Duodenal mucosa (tissue), 2 donors: ENCODE measurements at regions not wholly inside any gene's neighbourhood (a gene's known extent, or its start where the extent isn't known, plus 50 kb on each side); places are given as distances from the start of the nearest gene placed in this dataset.

Experiments
- H3K27ac ChIP-seq: one replicate; pipeline ENCODE4 v1.7.0; 2013; ENCODE audit warnings: low read depth, low read length
- H3K27me3 ChIP-seq, 2 donors: one replicate each; pipeline ENCODE4 v1.7.0; 2013; ENCODE audit warnings: low read length in 2 of 2, control low read depth in 1 of 2; ENCODE audit not compliant: insufficient read depth in 2 of 2, control insufficient read depth in 1 of 2
- H3K36me3 ChIP-seq, 2 donors: one replicate each; pipeline ENCODE4 v1.7.0; 2013; ENCODE audit warnings: low read length in 2 of 2, control low read depth in 1 of 2; ENCODE audit not compliant: insufficient read depth in 2 of 2, control insufficient read depth in 1 of 2
- H3K4me1 ChIP-seq, 2 donors: one replicate each; pipeline ENCODE4 v1.7.0; 2013; ENCODE audit warnings: low read length in 2 of 2, control low read depth in 1 of 2; ENCODE audit not compliant: insufficient read depth in 2 of 2, control insufficient read depth in 1 of 2
- H3K4me3 ChIP-seq, 2 donors: one replicate each; pipeline ENCODE4 v1.7.0; 2013; ENCODE audit warnings: low read length in 2 of 2, low read depth in 1 of 2
- H3K9ac ChIP-seq, 2 donors: one replicate each; pipeline ENCODE4 v1.7.0; 2013; ENCODE audit warnings: low read length in 2 of 2, low read depth in 1 of 2
- H3K9me3 ChIP-seq, 2 donors: one replicate each; pipeline ENCODE4 v1.7.0; 2013; ENCODE audit warnings: low read length in 2 of 2, control low read depth in 1 of 2; ENCODE audit not compliant: control insufficient read depth in 1 of 2

DNA sequence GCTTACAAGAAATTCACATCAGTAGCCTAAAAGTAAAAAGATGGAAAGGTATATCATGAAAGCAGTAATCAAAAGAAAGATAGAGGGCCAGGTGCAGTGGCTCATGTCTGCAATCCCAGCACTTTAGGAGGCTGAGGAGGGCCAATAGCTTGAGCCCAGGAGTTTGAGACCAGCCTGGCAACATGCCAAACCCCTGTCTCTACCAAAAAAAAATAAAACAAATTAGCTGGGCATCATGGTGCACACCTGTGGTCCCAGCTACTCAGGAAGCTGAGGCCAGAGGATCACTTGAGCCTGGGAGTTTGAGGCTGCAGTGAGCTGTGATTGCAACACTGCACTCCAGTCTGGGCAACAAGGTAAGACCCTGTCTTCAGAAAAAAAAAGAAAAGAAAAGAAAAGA, 55.5 kb downstream of the GSPT2 start:
- no peaks in the 10 kb centered on the region for H3K9me3 ChIP-seq
- H3K9ac ChIP-seq, result no peak overlapping the region
- H3K4me3 ChIP-seq, result no peak overlapping the region
- H3K27ac ChIP-seq, result no peak overlapping the region
- H3K27me3 ChIP-seq, result no peaks in the 10 kb centered on the region
- H3K36me3 ChIP-seq, result no peaks in the 10 kb centered on the region
- no peaks in the 10 kb centered on the region for H3K4me1 ChIP-seq

DNA sequence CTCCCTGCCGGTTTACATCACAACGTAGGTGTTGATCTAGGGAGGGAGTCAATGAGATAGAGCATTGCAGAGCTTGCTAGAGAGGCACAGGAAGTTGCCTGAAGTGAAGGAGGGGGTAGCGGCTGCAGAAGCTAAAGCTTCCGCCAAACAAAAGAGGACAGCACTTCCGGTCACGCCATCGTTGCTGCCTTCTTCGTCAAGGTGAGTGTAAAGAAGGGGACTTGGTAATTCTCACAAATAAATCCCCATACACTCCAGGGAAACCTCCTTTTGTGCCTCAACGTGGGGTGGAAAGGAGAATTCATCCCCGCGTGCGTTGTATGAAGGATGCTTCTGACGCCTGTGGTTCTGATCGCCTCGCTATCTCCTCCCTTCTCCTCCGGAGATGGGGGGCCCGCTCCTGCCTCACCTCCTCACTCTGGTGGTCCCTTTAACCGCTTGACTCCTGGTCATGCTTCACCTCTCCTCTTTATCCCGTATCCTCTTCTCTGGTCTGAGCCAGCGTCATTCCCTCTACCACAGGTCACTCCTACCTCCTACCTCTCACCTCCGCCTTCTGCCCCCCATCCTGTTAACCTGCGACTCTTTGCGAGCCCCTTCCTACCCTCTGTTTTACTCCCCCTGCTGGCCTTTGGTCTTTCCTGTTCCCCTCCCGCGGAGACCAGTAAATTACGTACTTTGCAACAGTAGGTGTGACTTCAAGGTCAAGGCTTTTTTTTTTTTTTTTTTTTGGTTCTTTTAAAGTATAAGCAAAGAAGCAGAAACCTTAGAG, 59.9 kb downstream of the GSPT2 start:
- H3K27me3 ChIP-seq, result no peaks in the 10 kb centered on the region
- peak overlapping the region; percentile 78 to 85 for H3K9ac ChIP-seq
- H3K36me3 ChIP-seq, result no peaks in the 10 kb centered on the region
- no peak overlapping the region for H3K27ac ChIP-seq
- no peaks in the 10 kb centered on the region for H3K9me3 ChIP-seq
- H3K4me1 ChIP-seq, result no peaks in the 10 kb centered on the region
- peak overlapping the region; percentile 86 to 94 for H3K4me3 ChIP-seq

DNA sequence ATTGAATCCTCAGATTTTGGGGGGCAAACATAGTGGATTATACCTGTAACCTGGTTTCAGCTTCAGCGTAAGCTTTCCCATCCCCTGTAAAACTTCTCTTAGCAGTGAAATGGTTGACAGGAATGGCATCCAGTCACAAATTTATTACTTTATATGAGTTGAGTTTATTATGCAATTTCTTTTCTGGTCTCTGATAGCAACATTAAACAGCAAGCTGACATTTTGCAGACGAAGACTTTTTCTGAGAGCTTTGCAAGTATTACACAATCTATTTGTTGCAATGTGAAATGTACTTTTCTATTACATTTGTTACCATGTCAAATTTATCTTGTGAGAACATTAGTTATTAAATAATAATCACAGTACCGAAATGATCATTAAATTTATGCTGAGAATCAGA, 60.6 kb downstream of the GSPT2 start:
- Histone ChIP-seq H3K27ac (no peak overlapping the region), H3K36me3 (no peaks in the 10 kb centered on the region), H3K27me3 (no peaks in the 10 kb centered on the region), H3K9ac (no peak overlapping the region), H3K4me3 (peak overlapping the region; percentile 86 to 94), H3K4me1 (no peaks in the 10 kb centered on the region), H3K9me3 (no peaks in the 10 kb centered on the region)

DNA sequence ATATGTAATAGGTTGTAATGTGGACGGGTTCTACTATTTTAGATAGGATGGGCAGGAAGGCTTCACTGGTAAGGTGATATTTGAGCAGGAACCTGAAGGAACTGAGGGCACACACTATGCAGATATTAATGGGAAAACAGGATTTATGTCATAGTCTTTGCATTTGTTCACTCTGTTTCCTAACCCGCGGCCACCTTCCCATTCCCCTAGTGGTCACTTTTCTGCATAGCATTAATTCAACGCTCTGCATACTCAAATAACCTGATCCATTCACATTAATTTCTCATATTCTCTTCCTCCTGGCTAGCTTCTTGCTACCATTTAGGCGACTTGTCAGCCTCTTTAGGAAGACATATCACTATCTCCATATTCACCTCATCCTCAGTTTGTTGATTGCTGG, 61.5 kb downstream of the GSPT2 start:
- H3K4me1 ChIP-seq, result no peaks in the 10 kb centered on the region
- no peak overlapping the region for H3K27ac ChIP-seq
- H3K4me3 ChIP-seq, result no peak overlapping the region
- H3K27me3 ChIP-seq, result no peaks in the 10 kb centered on the region
- no peaks in the 10 kb centered on the region for H3K9me3 ChIP-seq
- H3K9ac ChIP-seq, result no peak overlapping the region
- no peaks in the 10 kb centered on the region for H3K36me3 ChIP-seq

DNA sequence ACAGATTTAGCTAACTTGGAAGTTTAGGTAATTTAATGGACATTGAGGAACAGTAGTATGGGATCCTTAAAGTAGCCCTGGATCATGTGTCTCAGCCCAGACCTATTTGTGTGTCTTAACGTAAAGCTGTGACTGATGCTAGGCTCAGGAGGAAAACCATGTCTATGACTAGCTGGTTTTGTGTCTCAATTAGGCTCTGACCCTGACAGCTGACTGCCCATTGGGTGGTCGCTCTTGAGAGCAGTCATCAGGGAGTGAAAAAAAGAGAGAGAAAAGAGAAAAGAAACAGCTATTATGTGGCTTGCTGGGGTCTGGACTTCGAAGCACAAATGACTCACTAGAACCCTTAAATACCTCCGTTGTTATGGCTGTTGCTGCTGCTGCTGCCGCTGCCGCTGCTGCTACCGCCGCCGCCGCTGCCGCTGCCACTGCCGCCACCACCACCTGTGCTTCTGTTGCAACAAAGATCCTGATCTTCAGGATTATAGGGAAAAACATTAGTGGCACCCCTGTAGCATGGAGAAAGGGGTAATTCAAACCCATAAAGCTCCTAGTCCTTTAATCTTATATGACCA, 70.7 kb downstream of the GSPT2 start:
- Histone ChIP-seq H3K27me3 (no peaks in the 10 kb centered on the region), H3K9me3 (no peaks in the 10 kb centered on the region), H3K4me3 (no peak overlapping the region), H3K36me3 (no peaks in the 10 kb centered on the region), H3K9ac (no peak overlapping the region), H3K4me1 (no peaks in the 10 kb centered on the region), H3K27ac (no peak overlapping the region)

DNA sequence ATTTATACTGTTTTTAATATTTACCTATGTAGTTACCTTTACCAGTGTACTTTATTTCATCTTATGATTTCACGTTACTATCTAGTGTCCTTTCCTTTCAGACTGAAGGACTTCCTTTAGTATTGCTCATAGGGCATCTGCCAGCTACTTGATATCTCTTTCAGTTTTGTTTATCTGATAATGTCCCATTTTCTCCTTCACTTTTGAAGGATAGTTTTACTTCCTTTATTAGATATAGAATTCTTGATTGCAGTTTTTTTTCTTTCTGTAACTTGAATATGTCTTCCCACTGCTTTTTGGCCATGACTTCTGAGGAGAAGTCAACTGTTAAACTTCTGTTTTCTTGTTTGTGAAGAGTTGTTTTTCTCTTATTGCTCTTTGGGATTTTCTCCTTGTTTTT, 69.4 kb upstream of the MAGED1 start:
- Histone ChIP-seq H3K36me3 (no peaks in the 10 kb centered on the region), H3K27me3 (no peaks in the 10 kb centered on the region), H3K9ac (no peak overlapping the region), H3K9me3 (no peaks in the 10 kb centered on the region), H3K4me1 (peaks cover 0 to 4% of the 10 kb centered on the region in 2 donors), H3K4me3 (no peak overlapping the region), H3K27ac (no peak overlapping the region)

DNA sequence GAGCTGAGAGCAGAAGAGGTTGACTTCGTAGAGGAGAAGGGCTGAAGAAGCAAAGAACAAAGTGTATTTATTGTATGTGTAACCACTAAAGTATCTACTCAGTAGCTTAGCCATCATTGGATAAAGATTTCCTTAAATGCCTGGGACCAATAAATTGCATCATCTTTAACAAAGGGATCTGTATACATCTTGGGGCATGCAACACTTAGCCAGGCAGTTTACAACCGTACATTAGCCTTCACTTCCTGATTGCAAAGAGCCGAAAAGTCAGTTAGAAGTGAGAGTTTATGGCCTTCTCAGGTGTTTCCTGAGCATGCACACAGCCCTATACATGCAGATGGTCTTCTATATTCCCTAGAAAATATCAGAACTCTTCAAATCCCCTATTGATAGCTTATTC, 68.0 kb upstream of the MAGED1 start:
- Histone ChIP-seq H3K9ac (no peak overlapping the region), H3K36me3 (no peaks in the 10 kb centered on the region), H3K9me3 (no peaks in the 10 kb centered on the region), H3K4me3 (no peak overlapping the region), H3K27me3 (no peaks in the 10 kb centered on the region), H3K27ac (no peak overlapping the region), H3K4me1 (peaks cover 0 to 4% of the 10 kb centered on the region in 2 donors)

DNA sequence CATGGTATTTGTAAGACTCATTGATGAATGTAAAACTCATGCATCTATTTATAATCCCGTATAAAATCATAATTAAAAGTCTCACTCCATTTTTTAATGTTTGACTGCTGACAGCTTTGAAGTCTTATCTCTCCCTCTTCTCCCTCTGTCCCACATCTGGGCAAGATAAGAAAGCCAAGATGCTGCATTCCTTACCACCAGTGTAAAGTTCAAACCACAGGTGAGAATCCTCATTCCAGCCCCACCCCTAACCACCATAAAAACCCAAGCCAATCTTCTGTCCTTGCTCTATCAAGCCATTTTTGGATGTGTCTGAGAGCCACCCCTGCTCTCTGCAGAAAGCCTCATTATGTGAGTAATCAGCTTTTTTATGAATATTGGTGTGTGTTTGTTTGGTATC, 59.3 kb upstream of the MAGED1 start:
- Histone ChIP-seq H3K27ac (no peak overlapping the region), H3K4me3 (no peak overlapping the region), H3K9ac (no peak overlapping the region)

DNA sequence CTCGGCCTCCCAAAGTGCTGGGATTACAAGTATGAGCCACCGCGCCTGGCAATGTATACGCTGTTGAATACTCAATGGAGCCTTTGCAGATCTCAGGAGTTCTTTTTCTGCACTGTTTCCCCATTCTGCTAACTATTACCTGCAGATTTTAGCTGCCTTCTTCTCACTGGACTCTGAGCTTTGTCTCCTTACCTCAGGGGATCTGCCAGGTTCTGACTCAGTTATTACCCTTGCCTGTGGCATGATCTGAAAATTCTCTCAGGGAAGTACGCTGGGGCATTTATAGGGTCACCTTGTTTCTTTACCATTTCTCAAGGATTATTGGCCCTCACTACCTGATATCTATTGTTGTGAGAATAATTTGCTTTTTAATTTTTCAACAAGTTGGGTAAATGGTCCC, 56.6 kb upstream of the MAGED1 start:
- no peak overlapping the region for H3K9ac ChIP-seq
- no peaks in the 10 kb centered on the region for H3K9me3 ChIP-seq
- no peaks in the 10 kb centered on the region for H3K27me3 ChIP-seq
- peaks cover 0 to 10% of the 10 kb centered on the region in 2 donors for H3K4me1 ChIP-seq
- no peak overlapping the region for H3K27ac ChIP-seq
- H3K4me3 ChIP-seq, result no peak overlapping the region
- no peaks in the 10 kb centered on the region for H3K36me3 ChIP-seq

More for the DNA sequence above, 59.3 kb upstream of the MAGED1 start:
- H3K27me3 ChIP-seq, result no peaks in the 10 kb centered on the region
- H3K9me3 ChIP-seq, result no peaks in the 10 kb centered on the region
- no peaks in the 10 kb centered on the region for H3K36me3 ChIP-seq
- H3K4me1 ChIP-seq, result peaks cover 0 to 10% of the 10 kb centered on the region in 2 donors

DNA sequence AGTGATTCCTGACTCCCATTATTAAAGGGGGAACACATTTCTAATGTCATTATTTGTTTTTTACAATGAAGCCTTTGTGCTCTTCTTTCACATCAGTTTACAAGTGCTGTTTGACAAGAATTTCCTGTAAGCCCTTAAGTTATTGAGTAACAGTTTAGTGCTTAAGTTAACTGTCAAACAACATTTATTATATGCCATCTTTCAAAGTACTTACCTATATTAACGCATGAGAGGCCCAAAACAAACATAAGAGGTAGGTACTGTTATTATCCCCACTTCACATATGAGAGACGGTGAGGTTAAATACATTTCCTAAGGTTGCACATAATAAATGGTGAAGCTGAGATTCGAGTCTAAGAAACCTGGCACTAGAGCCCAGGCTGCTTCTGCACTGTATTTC, 56.0 kb upstream of the MAGED1 start:
- Histone ChIP-seq H3K36me3 (no peaks in the 10 kb centered on the region), H3K27ac (no peak overlapping the region), H3K27me3 (no peaks in the 10 kb centered on the region), H3K4me1 (peaks cover 0 to 10% of the 10 kb centered on the region in 2 donors), H3K4me3 (no peak overlapping the region), H3K9me3 (no peaks in the 10 kb centered on the region), H3K9ac (no peak overlapping the region)
